Neural progenitor cell (in vitro differentiated cells): ENCODE measurements at regions not wholly inside any gene's neighbourhood (a gene's known extent, or its start where the extent isn't known, plus 50 kb on each side); places are given as distances from the start of the nearest gene placed in this dataset.

Experiments used
- EZH2 ChIP-seq: fragments of 200-600 bp; sonication (generic); IDR thresholded peaks from 2 replicates; pipeline ENCODE4 v1.6.1; 2017; ENCODE audit warnings: antibody characterized with exemption, mild to moderate bottlenecking, moderate library complexity
- TF ChIP-seq, protein P1 (sequence below): fragments of 200-600 bp; sonication (generic); IDR thresholded peaks from 2 replicates; pipeline ENCODE4 v1.5.1; 2017; ENCODE audit warnings: antibody characterized with exemption, mild to moderate bottlenecking

DNA sequence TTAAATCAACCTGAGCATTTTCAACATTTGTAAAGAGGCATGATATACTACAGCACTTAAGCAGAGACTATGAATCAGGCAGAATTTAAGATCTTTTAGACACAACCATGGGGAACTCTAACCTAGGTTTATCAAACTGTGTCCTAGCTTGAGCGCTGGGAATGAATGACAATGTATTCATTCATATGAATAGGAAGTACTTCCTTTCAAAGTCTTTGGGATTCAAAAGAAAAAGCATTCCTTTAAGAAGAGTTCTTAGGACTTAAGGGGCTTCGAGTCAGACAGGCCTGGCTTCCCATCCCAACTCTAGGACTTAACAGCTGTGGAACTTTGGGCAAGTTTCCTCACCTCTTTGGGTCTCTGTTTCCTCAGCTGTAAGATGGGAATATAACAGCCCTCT, 104.6 kb downstream of the ANAPC4 start:
- TF ChIP-seq, protein P1, sequence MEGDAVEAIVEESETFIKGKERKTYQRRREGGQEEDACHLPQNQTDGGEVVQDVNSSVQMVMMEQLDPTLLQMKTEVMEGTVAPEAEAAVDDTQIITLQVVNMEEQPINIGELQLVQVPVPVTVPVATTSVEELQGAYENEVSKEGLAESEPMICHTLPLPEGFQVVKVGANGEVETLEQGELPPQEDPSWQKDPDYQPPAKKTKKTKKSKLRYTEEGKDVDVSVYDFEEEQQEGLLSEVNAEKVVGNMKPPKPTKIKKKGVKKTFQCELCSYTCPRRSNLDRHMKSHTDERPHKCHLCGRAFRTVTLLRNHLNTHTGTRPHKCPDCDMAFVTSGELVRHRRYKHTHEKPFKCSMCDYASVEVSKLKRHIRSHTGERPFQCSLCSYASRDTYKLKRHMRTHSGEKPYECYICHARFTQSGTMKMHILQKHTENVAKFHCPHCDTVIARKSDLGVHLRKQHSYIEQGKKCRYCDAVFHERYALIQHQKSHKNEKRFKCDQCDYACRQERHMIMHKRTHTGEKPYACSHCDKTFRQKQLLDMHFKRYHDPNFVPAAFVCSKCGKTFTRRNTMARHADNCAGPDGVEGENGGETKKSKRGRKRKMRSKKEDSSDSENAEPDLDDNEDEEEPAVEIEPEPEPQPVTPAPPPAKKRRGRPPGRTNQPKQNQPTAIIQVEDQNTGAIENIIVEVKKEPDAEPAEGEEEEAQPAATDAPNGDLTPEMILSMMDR: no peak
- no peak for TF ChIP-seq EZH2
